ENCODE measurements at regions not wholly inside any gene's neighbourhood (a gene's known extent, or its start where the extent isn't known, plus 50 kb on each side); places are given as distances from the start of the nearest gene placed in this dataset.
"Not testable (repeated sequence)": the region's sequence is repeated elsewhere in the genome, so short reads cannot be mapped to it uniquely, and the experiment has no call there.

DNA sequence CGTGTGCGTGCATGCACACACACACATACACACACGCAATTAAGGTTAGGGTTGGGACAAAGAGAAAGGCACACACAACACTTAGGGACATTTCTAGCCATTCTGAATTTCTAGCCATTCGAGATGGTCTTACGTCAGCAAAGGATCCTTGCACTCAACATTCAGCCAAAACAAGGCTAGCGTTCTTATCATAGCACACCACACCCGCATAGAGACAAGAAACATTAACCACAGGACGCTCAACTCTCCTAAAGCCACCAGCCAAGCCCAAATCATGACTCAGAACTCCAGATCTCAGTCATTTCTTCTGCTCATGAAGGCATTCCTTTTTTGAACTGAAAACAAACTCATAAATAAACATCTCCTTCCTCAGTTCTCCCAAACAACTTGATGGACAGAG is 106.8 kb downstream of the LMO4 start:
- 86% methylated on average over 8 of the region's 8 CpGs for WGBS
- no peaks in the 10 kb centered on the region for H3K27me3 ChIP-seq (ENCODE audit: control insufficient read depth in 4 of 4, insufficient read depth in 4 of 4, low read length in 3 of 4)
- H3K27ac ChIP-seq (ENCODE audit: low read depth in 1 of 2, low read length in 2 of 2) = no peak overlapping the region
- no peak overlapping the region for H3K9ac ChIP-seq (ENCODE audit: low read depth in 1 of 2, low read length in 2 of 2)
- DNase-seq (ENCODE audit: low spot score) = no peak
- H3K4me3 ChIP-seq (ENCODE audit: low read depth in 1 of 3, low read length in 3 of 3) = no peak overlapping the region
- no peak for TF ChIP-seq HNF4G (IDR thresholded peaks at IDR 0.05)
- H3K36me3 ChIP-seq (ENCODE audit: control insufficient read depth in 4 of 4, insufficient read depth in 3 of 4, low read depth in 1 of 4, low read length in 3 of 4) = no peaks in the 10 kb centered on the region
- no peaks in the 10 kb centered on the region for H3K9me3 ChIP-seq (ENCODE audit: control insufficient read depth in 4 of 4, low read length in 3 of 4)
- no peaks in the 10 kb centered on the region for H3K4me1 ChIP-seq (ENCODE audit: control insufficient read depth in 4 of 4, insufficient read depth in 4 of 4, low read length in 3 of 4)

DNA sequence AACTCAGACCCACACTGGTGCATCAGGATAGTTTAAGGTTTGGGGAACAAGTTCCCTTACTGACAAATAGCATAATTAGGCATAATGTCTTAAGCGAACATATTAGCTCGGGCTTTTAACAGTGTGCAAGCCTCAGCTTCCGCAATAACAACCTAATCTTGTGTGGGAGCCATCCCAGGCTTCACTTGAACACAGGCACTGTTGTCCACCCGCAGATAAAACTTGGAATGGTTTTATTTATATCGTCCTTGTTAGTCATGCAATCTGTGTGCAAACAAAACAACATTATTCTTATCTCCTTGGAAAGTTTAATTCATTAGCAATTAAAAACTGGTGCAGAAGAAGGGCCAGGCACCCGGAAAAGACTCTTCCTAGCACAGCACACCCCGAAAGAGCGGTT is 107.4 kb downstream of the LMO4 start:
- not testable (repeated sequence) for H3K4me3 ChIP-seq (ENCODE audit: low read depth in 1 of 3, low read length in 3 of 3); H3K9ac ChIP-seq (ENCODE audit: low read depth in 1 of 2, low read length in 2 of 2); H3K4me1 ChIP-seq (ENCODE audit: control insufficient read depth in 4 of 4, insufficient read depth in 4 of 4, low read length in 3 of 4); H3K27ac ChIP-seq (ENCODE audit: low read depth in 1 of 2, low read length in 2 of 2); H3K27me3 ChIP-seq (ENCODE audit: control insufficient read depth in 4 of 4, insufficient read depth in 4 of 4, low read length in 3 of 4); DNase-seq (ENCODE audit: low spot score); H3K9me3 ChIP-seq (ENCODE audit: control insufficient read depth in 4 of 4, low read length in 3 of 4); H3K36me3 ChIP-seq (ENCODE audit: control insufficient read depth in 4 of 4, insufficient read depth in 3 of 4, low read depth in 1 of 4, low read length in 3 of 4)
- 77% methylated on average over 8 of the region's 8 CpGs for WGBS

DNA sequence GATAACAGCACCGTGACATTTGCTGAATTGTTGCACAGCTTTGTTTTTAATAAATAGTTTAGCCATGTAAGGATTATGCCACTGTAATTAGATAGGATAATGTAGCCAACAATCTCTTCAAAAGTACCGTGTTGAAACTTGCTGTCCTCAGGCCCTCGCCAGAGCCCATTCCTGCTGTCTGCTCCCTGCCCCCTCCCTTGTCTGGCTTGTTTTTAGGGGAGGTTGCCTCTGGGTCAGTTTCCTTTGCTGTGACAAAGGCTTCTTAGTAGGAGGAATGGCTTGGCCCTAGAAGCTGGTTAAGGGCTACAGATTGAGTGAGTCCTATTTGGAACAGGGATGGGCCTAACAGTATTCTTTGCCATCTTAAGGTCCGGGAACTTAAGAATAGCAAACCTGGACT is 107.9 kb downstream of the LMO4 start:
- H3K9me3 ChIP-seq (ENCODE audit: control insufficient read depth in 4 of 4, low read length in 3 of 4) = no peaks in the 10 kb centered on the region
- H3K4me3 ChIP-seq (ENCODE audit: low read depth in 1 of 3, low read length in 3 of 3) = no peak overlapping the region
- 84% methylated on average over 4 of the region's 4 CpGs for WGBS
- no peaks in the 10 kb centered on the region for H3K27me3 ChIP-seq (ENCODE audit: control insufficient read depth in 4 of 4, insufficient read depth in 4 of 4, low read length in 3 of 4)
- H3K4me1 ChIP-seq (ENCODE audit: control insufficient read depth in 4 of 4, insufficient read depth in 4 of 4, low read length in 3 of 4) = no peaks in the 10 kb centered on the region
- H3K27ac ChIP-seq (ENCODE audit: low read depth in 1 of 2, low read length in 2 of 2) = no peak overlapping the region
- DNase-seq (ENCODE audit: low spot score) = no peak
- TF ChIP-seq SP1 (IDR thresholded peaks at IDR 0.05) = no peak
- TF ChIP-seq RAD21 (IDR thresholded peaks at IDR 0.05) = no peak
- TF ChIP-seq, protein P1, sequence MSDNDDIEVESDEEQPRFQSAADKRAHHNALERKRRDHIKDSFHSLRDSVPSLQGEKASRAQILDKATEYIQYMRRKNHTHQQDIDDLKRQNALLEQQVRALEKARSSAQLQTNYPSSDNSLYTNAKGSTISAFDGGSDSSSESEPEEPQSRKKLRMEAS (IDR thresholded peaks at IDR 0.05) = no peak
- no peak for TF ChIP-seq FOXA1 (IDR thresholded peaks at IDR 0.05)
- TF ChIP-seq HNF4G (IDR thresholded peaks at IDR 0.05) = no peak
- TF ChIP-seq, protein P2, sequence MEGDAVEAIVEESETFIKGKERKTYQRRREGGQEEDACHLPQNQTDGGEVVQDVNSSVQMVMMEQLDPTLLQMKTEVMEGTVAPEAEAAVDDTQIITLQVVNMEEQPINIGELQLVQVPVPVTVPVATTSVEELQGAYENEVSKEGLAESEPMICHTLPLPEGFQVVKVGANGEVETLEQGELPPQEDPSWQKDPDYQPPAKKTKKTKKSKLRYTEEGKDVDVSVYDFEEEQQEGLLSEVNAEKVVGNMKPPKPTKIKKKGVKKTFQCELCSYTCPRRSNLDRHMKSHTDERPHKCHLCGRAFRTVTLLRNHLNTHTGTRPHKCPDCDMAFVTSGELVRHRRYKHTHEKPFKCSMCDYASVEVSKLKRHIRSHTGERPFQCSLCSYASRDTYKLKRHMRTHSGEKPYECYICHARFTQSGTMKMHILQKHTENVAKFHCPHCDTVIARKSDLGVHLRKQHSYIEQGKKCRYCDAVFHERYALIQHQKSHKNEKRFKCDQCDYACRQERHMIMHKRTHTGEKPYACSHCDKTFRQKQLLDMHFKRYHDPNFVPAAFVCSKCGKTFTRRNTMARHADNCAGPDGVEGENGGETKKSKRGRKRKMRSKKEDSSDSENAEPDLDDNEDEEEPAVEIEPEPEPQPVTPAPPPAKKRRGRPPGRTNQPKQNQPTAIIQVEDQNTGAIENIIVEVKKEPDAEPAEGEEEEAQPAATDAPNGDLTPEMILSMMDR (IDR thresholded peaks at IDR 0.05; ENCODE audit: low read depth, low read length, missing input control) = no peak
- no peak for TF ChIP-seq RXRA (IDR thresholded peaks at IDR 0.05)
- TF ChIP-seq JUND (IDR thresholded peaks at IDR 0.05) = no peak
- TF ChIP-seq, protein P3, sequence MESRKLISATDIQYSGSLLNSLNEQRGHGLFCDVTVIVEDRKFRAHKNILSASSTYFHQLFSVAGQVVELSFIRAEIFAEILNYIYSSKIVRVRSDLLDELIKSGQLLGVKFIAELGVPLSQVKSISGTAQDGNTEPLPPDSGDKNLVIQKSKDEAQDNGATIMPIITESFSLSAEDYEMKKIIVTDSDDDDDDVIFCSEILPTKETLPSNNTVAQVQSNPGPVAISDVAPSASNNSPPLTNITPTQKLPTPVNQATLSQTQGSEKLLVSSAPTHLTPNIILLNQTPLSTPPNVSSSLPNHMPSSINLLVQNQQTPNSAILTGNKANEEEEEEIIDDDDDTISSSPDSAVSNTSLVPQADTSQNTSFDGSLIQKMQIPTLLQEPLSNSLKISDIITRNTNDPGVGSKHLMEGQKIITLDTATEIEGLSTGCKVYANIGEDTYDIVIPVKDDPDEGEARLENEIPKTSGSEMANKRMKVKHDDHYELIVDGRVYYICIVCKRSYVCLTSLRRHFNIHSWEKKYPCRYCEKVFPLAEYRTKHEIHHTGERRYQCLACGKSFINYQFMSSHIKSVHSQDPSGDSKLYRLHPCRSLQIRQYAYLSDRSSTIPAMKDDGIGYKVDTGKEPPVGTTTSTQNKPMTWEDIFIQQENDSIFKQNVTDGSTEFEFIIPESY (IDR thresholded peaks at IDR 0.05) = no peak
- TF ChIP-seq, protein P4, sequence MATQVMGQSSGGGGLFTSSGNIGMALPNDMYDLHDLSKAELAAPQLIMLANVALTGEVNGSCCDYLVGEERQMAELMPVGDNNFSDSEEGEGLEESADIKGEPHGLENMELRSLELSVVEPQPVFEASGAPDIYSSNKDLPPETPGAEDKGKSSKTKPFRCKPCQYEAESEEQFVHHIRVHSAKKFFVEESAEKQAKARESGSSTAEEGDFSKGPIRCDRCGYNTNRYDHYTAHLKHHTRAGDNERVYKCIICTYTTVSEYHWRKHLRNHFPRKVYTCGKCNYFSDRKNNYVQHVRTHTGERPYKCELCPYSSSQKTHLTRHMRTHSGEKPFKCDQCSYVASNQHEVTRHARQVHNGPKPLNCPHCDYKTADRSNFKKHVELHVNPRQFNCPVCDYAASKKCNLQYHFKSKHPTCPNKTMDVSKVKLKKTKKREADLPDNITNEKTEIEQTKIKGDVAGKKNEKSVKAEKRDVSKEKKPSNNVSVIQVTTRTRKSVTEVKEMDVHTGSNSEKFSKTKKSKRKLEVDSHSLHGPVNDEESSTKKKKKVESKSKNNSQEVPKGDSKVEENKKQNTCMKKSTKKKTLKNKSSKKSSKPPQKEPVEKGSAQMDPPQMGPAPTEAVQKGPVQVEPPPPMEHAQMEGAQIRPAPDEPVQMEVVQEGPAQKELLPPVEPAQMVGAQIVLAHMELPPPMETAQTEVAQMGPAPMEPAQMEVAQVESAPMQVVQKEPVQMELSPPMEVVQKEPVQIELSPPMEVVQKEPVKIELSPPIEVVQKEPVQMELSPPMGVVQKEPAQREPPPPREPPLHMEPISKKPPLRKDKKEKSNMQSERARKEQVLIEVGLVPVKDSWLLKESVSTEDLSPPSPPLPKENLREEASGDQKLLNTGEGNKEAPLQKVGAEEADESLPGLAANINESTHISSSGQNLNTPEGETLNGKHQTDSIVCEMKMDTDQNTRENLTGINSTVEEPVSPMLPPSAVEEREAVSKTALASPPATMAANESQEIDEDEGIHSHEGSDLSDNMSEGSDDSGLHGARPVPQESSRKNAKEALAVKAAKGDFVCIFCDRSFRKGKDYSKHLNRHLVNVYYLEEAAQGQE (IDR thresholded peaks at IDR 0.05) = no peak
- TF ChIP-seq FOXA2 (IDR thresholded peaks at IDR 0.05) = no peak
- TF ChIP-seq EGR1 (IDR thresholded peaks at IDR 0.05; ENCODE audit: low read depth in 2 of 2) = no peak
- no peak for TF ChIP-seq NR2F2 (IDR thresholded peaks at IDR 0.05)
- no peak for TF ChIP-seq YY1 (IDR thresholded peaks at IDR 0.05)
- TF ChIP-seq HNF4A (conservative IDR thresholded peaks at IDR 0.05) = no peak
- TF ChIP-seq TAF1 (conservative IDR thresholded peaks at IDR 0.05) = no peak
- TF ChIP-seq GABPA (IDR thresholded peaks at IDR 0.05 in 1 of 2, conservative IDR thresholded peaks at IDR 0.05 in 1 of 2) = no peak
- TF ChIP-seq, protein P5, sequence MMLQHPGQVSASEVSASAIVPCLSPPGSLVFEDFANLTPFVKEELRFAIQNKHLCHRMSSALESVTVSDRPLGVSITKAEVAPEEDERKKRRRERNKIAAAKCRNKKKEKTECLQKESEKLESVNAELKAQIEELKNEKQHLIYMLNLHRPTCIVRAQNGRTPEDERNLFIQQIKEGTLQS (IDR thresholded peaks at IDR 0.05) = no peak
- no peak overlapping the region for H3K9ac ChIP-seq (ENCODE audit: low read depth in 1 of 2, low read length in 2 of 2)
- no peaks in the 10 kb centered on the region for H3K36me3 ChIP-seq (ENCODE audit: control insufficient read depth in 4 of 4, insufficient read depth in 3 of 4, low read depth in 1 of 4, low read length in 3 of 4)
